GM21723 (cell line): ENCODE measurements at regions not wholly inside any gene's neighbourhood (a gene's known extent, or its start where the extent isn't known, plus 50 kb on each side); places are given as distances from the start of the nearest gene placed in this dataset.
"Not testable (repeated sequence)": the region's sequence is repeated elsewhere in the genome, so short reads cannot be mapped to it uniquely, and the experiment has no call there.

Experiments
- ATAC-seq: cut with Tn5 transposase; IDR thresholded peaks from one replicate; pipeline ENCODE4 v1.9.1; 2021; ENCODE audit warnings: mild to moderate bottlenecking, moderate library complexity; ENCODE audit not compliant: unreplicated experiment

GRCh38 chr2:7420530-7420929, 503.3 kb downstream of the RNF144A start:
- no peak for ATAC-seq

- no peak for ATAC-seq
These were observed 507.3 kb downstream of the RNF144A start for GRCh38 chr2:7424481-7424880.

DNA sequence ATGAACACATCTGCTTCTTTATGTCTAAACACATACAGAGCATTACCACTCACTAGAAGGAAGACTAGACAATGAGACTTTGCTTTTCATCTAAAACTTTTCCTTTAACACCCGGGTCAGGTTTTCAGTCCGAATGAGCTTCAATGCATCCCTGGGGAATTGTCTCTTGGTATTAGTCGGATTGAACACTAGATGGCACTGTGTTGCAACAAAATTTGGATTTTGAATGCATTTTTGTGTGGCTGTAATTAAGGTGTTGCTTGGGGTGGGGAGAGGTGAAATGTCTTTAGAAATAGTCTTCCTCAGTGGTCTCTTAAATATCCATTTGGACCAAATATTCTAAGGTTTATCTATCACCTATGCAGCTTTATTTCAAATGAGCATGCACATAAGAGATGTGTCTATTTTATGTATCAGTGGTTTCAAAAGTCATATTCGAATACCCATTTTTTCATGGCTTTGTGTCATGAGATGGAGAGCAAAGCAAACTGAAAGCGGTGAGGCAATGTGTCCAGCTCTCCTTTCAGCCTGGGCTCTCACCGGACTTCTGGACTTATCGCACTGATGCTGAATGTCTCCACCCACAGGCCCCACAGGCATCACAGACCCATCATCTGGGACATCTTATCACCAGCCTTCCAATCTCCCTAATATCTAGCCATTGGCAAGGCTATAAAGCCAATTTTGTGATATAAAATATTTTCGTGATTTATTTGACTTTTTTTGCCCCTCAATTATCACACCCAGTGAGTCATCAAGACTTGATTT, 510.3 kb downstream of the RNF144A start:
- ATAC-seq: peak; percentile 50

DNA sequence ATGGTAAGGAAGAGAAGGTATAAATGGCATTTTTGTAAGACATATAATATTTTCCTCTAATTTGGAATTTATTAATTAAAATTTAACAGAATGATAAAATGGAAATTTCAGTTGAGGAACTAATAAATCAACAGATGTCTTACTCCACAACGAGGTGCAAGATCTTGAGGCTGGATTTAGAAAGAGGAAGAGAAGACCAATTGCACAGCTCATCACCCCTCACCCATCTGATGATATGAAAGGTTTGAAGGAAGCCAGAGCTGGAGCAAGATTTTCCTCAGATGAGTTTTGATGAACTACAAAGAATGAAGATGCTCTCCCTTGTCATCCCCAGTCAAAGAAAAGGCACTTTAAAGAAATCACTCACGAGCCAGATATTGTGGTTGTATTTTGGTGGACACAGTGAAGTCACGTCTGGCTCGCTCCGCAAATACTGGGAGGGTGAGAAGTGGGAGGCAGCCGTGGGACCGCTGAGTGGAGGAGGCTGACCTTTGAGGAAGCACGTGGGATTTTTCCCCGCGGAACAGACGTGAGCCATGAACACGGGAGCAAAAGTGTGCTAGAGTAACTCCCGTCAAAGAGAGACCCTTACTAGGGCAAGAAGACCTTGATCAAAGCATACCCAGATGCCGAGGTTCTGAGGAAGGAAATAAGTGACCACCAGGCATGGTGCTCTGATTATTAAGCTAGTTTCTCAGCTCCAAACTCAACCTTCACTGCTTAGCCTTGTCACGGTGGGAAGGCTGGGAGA, 511.4 kb downstream of the RNF144A start:
- no peak for ATAC-seq

GRCh38 chr2:7429733-7430132, 512.5 kb downstream of the RNF144A start:
- no peak for ATAC-seq

GRCh38 chr2:7430421-7430868, 513.2 kb downstream of the RNF144A start:
- ATAC-seq: no peak

DNA sequence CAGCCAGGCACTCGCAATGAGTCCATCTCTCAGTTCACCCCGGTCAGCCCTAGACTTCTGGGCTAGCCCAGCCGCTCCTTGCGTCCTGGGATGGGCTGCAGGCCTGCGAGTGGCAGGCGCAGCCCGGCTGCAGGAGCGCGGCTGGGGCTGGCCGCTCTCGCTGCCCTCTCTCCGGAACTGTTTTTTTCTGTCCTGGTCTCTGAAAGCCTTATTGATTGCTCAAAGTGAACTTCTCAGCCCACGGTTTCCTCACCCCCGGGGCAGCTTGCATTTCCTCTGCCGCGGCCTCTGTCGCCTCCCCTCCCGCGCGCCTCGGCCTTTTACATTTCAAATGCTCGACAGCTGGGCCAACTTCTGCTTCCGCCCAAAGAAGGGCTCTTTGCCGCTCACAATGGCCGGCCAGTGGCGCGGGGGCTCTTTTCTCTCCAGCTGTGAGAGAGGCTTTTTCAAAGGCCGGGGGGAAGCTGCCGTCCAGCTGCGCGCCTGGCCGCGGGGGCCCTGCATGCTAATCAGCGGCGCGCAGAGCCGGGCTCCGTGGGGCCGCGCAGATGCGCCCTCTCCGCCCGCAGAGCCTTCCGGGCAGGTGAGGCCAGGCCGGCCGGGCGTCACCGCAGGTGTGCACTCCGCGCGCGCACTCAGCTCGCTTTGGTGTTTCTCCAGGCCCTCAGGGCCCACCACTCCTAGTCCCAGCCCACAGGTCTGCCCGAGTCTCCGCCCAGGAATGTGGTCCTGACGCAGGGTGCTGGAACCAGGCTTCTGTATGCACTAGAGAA, 513.8 kb downstream of the RNF144A start:
- ATAC-seq: peak; percentile 73

GRCh38 chr2:7432436-7432835, 515.2 kb downstream of the RNF144A start:
- no peak for ATAC-seq

DNA sequence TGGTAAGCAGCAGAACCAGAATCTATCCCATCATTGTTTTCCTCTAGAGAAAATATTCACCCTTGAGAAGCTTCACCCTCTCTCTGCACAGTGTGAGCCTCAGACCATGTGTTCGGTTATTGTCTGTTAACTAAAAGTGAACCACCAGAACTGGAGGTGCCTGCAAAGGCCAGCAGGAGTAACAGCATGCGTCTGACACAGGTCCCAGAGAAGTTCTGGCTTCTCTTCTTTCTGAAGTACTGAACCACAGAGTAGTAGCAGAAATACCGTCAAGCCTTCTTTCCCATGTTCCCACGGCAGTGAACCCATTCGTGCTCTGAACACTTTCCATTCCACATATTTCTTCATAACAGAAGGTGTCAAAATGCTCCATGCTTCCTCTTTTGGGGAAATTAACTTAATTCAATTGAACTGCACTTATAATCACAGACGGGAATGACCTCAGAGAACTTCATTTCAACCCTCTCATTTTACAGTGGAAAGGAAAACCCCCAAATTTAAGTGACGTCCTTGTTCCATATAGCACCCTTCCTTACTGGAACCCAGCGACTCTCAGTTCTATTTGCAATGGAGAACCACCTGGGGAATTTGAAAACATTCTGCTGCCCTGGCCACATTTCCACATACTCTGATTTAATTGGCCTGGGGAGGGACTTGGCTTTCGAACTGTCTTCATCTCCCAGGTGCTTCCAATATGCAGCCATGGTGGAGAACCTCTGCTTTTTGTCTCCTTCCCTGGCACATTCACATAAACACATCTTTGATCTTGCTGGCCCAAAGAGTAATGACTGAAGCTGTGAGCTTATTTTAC, 519.1 kb downstream of the RNF144A start:
- no peak for ATAC-seq

DNA sequence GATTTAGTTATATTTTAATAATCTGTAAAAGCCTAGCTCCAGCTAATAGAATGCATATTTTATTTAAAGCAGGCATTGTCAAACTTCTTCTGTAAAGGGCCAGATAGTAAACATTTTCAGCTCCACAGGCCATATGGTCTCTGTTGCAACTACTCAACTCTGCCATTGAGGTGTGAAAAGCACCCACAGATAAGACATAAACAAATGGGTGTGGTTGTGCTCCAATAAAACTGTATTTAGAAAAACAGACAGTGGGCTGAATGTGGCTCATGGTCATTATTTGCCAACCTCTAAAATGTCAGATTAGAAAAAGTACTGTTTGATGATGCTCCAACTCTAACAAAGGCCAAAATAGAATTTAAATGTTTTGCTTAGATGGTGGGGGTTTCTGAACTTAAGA, 519.9 kb downstream of the RNF144A start:
- no peak for ATAC-seq

- ATAC-seq: no peak
These were observed 520.8 kb downstream of the RNF144A start for GRCh38 chr2:7437716-7438632.

- no peak for ATAC-seq
These were observed 521.6 kb downstream of the RNF144A start for GRCh38 chr2:7438855-7439254.

DNA sequence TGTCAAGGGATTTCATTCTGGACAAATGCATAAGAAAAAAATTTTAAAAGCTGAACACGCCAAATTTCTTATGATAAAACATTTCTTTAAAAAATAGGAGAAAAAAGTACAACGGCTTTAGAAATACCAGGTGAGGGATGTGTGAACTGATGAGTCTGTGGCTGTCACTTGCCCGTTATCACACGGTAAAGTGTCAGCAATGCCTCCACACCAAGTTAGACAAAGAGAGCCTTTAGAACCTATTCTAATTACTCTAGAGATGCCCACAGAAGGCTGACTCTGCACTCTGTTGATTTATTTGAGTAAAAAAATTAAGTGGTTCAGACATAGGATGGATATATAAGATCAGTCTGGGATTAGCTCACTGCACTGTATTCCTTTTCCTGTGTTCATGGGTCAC, 523.8 kb downstream of the RNF144A start:
- no peak for ATAC-seq

- not testable (repeated sequence) for ATAC-seq
These were observed 524.6 kb downstream of the RNF144A start for GRCh38 chr2:7441841-7442240.

- no peak for ATAC-seq
These were observed 527.4 kb downstream of the RNF144A start for GRCh38 chr2:7444626-7445025.

- no peak for ATAC-seq
These were observed 531.5 kb downstream of the RNF144A start for GRCh38 chr2:7448578-7449264.

DNA sequence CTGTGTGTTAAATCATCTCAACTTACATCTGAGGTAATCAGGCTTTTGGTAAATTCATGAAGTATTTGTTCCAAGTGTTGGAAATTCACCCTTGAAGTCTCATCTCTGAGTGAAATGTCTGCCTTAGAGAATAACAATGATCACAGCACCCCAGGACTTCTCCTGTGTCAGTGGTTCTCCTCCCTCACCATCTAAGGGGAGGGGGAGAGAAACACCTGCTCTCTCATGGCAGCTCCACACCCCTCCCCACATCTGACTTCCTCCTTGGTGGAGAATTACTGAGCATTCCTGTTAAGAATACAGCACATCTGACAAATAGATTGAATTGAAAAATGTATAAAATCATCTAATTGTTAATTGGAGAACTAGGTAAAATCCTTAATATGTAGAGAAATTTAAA, 532.1 kb downstream of the RNF144A start:
- no peak for ATAC-seq

GRCh38 chr2:7450188-7450832, 533.1 kb downstream of the RNF144A start:
- ATAC-seq: no peak

DNA sequence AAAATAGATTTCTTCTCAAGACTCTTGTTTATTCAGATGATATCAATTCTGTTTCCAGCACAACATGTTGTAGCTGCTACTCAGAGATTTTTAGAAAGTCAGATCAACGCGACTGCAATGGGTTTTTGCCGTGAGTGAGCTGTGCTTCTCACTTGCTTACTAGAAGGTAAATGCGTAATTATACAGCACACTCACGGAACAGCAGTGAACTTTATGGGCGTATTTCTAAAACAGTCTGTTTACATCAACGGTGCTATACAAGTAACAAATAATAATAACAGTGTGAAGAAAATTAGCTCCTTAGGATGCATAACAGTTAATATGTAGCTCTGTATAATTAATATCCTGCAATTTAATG, 533.6 kb downstream of the RNF144A start:
- ATAC-seq: no peak
